ENCODE measurements at regions not wholly inside any gene's neighbourhood (a gene's known extent, or its start where the extent isn't known, plus 50 kb on each side); places are given as distances from the start of the nearest gene placed in this dataset.

DNA sequence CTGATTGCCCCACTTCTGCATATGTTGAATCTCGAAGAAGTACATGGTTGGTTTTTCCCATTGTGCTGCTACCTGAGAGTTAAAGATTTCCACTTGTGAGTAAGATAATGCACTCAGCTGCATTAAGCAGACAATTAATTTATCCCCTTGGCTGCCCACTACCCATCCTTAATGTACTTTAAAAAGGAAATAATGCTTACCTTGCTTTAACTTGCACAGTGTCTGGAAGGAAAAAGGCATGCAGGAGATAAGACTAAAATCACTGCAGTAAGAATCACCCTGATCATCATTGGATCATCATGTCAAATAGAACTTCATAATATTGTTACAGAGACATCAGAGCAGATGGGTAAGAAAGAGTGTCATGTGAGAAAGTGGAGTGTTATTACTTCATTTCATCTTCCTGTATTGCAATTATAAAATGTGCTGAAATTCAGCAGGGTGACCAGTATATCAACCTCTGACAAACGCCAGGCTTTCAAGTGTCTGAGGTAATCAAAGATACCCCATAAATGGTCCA is 207.3 kb upstream of the PIK3C3 start:
- TF ChIP-seq, protein P1, sequence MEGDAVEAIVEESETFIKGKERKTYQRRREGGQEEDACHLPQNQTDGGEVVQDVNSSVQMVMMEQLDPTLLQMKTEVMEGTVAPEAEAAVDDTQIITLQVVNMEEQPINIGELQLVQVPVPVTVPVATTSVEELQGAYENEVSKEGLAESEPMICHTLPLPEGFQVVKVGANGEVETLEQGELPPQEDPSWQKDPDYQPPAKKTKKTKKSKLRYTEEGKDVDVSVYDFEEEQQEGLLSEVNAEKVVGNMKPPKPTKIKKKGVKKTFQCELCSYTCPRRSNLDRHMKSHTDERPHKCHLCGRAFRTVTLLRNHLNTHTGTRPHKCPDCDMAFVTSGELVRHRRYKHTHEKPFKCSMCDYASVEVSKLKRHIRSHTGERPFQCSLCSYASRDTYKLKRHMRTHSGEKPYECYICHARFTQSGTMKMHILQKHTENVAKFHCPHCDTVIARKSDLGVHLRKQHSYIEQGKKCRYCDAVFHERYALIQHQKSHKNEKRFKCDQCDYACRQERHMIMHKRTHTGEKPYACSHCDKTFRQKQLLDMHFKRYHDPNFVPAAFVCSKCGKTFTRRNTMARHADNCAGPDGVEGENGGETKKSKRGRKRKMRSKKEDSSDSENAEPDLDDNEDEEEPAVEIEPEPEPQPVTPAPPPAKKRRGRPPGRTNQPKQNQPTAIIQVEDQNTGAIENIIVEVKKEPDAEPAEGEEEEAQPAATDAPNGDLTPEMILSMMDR (IDR thresholded peaks at IDR 0.05), result no peak
- TF ChIP-seq POLR2AphosphoS5 (IDR thresholded peaks at IDR 0.05), result no peak
